22Rv1 (cell line): ENCODE measurements at regions not wholly inside any gene's neighbourhood (a gene's known extent, or its start where the extent isn't known, plus 50 kb on each side); places are given as distances from the start of the nearest gene placed in this dataset.

Experiments used
- CTCF ChIP-seq: fragments of 450-650 bp; IDR thresholded peaks from 2 replicates; pipeline ENCODE4 v1.5.1; 2017; ENCODE audit warnings: mild to moderate bottlenecking
- ZFX ChIP-seq: fragments of 450-650 bp; IDR thresholded peaks from 2 replicates; pipeline ENCODE4 v1.6.1; 2017; ENCODE audit warnings: antibody characterized with exemption, borderline replicate concordance

GRCh38 chr5:1668141-1668721 lies 131.4 kb downstream of the MRPL36 start:
- TF ChIP-seq CTCF, result no peak
- no peak for TF ChIP-seq ZFX
